SK-N-MC (cell line): ENCODE measurements at regions not wholly inside any gene's neighbourhood (a gene's known extent, or its start where the extent isn't known, plus 50 kb on each side); places are given as distances from the start of the nearest gene placed in this dataset.

Source experiments
- DNase-seq: peaks from one replicate; pipeline ENCODE4 v3.0.0-alpha.2; 2011; ENCODE audit warnings: low read depth, low spot score
- H3K27ac ChIP-seq: fragments of 200-600 bp; sonication (generic); 2 replicates; pipeline ENCODE4 v1.5.1; 2016; ENCODE audit warnings: mixed run types
- H3K36me3 ChIP-seq: fragments of 200-600 bp; sonication (generic); 2 replicates; pipeline ENCODE4 v1.6.1; 2017; ENCODE audit warnings: antibody characterized with exemption, low read length, mixed read lengths; ENCODE audit not compliant: insufficient read depth
- H3K4me3 ChIP-seq: fragments of 200-600 bp; sonication (generic); 2 replicates; pipeline ENCODE4 v1.5.1; 2016
- H3K9ac ChIP-seq: fragments of 200-600 bp; sonication (generic); 2 replicates; pipeline ENCODE4 v1.8.0; 2017; ENCODE audit warnings: mixed run types, mixed read lengths; ENCODE audit not compliant: insufficient read length
- H3K9me3 ChIP-seq: fragments of 200-600 bp; sonication (generic); 2 replicates; pipeline ENCODE4 v1.6.1; 2017; ENCODE audit warnings: low read depth, mild to moderate bottlenecking, antibody characterized with exemption, low read length, moderate library complexity, mixed read lengths
- EZH2 ChIP-seq: fragments of 200-600 bp; sonication (generic); IDR thresholded peaks from one replicate; pipeline ENCODE4 v1.6.1; 2017; ENCODE audit warnings: antibody characterized with exemption
- FOXP2 ChIP-seq: optimal IDR thresholded peaks from 2 replicates; pipeline ENCODE3; 2011; ENCODE audit warnings: mild to moderate bottlenecking, moderate library complexity; ENCODE audit not compliant: insufficient read depth; ENCODE audit errors: extremely low read length, control extremely low read depth
- POLR2AphosphoS5 ChIP-seq: IDR thresholded peaks from 2 replicates; pipeline ENCODE4 v1.6.1; 2012; ENCODE audit warnings: mild to moderate bottlenecking, low read depth, low read length, borderline replicate concordance

GRCh38 chr7:89988074-89988473, 166.2 kb upstream of the STEAP1 start:
- no peaks in the 10 kb centered on the region for H3K9me3 ChIP-seq
- no peak overlapping the region for H3K27ac ChIP-seq
- H3K36me3 ChIP-seq, result no peaks in the 10 kb centered on the region
- TF ChIP-seq POLR2AphosphoS5 (no peak), FOXP2 (no peak), EZH2 (no peak)
- H3K4me3 ChIP-seq, result no peak overlapping the region
- no peak for DNase-seq
- no peak overlapping the region for H3K9ac ChIP-seq

GRCh38 chr7:89989454-89989853, 164.8 kb upstream of the STEAP1 start:
- TF ChIP-seq FOXP2 (no peak), EZH2 (no peak)

GRCh38 chr7:89994483-89994882, 159.8 kb upstream of the STEAP1 start:
- TF ChIP-seq POLR2AphosphoS5 (no peak), EZH2 (no peak), FOXP2 (no peak)
- H3K9me3 ChIP-seq, result no peaks in the 10 kb centered on the region
- H3K27ac ChIP-seq, result no peak overlapping the region
- no peak for DNase-seq
- no peak overlapping the region for H3K9ac ChIP-seq
- H3K4me3 ChIP-seq, result no peak overlapping the region
- H3K36me3 ChIP-seq, result no peaks in the 10 kb centered on the region

More at GRCh38 chr7:89989454-89989853, 164.8 kb upstream of the STEAP1 start:
- H3K27ac ChIP-seq, result no peak overlapping the region
- H3K9me3 ChIP-seq, result no peaks in the 10 kb centered on the region
- no peak overlapping the region for H3K4me3 ChIP-seq
- no peak for DNase-seq
- no peaks in the 10 kb centered on the region for H3K36me3 ChIP-seq
- H3K9ac ChIP-seq, result no peak overlapping the region

- Histone ChIP-seq H3K27ac (no peak overlapping the region), H3K9ac (no peak overlapping the region), H3K4me3 (no peak overlapping the region), H3K9me3 (no peaks in the 10 kb centered on the region), H3K36me3 (no peaks in the 10 kb centered on the region)
- no peak for DNase-seq
- TF ChIP-seq FOXP2, result no peak
- no peak for TF ChIP-seq POLR2AphosphoS5
- no peak for TF ChIP-seq EZH2
Measured at GRCh38 chr7:89998554-89998953, 155.7 kb upstream of the STEAP1 start.

GRCh38 chr7:90005836-90006235, 148.4 kb upstream of the STEAP1 start:
- no peak for DNase-seq
- H3K9me3 ChIP-seq, result no peaks in the 10 kb centered on the region
- TF ChIP-seq EZH2 (no peak), FOXP2 (no peak), POLR2AphosphoS5 (no peak)
- no peak overlapping the region for H3K27ac ChIP-seq
- no peak overlapping the region for H3K9ac ChIP-seq
- H3K4me3 ChIP-seq, result no peak overlapping the region
- no peaks in the 10 kb centered on the region for H3K36me3 ChIP-seq

GRCh38 chr7:90007001-90007654, 147.1 kb upstream of the STEAP1 start:
- Histone ChIP-seq H3K9ac (no peak overlapping the region), H3K9me3 (no peaks in the 10 kb centered on the region), H3K4me3 (no peak overlapping the region), H3K36me3 (no peaks in the 10 kb centered on the region), H3K27ac (no peak overlapping the region)
- DNase-seq, result no peak
- TF ChIP-seq EZH2, result no peak
- TF ChIP-seq FOXP2, result no peak
- no peak for TF ChIP-seq POLR2AphosphoS5

GRCh38 chr7:90007831-90008230, 146.4 kb upstream of the STEAP1 start:
- Histone ChIP-seq H3K36me3 (no peaks in the 10 kb centered on the region), H3K9me3 (no peaks in the 10 kb centered on the region), H3K9ac (no peak overlapping the region), H3K27ac (no peak overlapping the region), H3K4me3 (no peak overlapping the region)
- no peak for DNase-seq
- TF ChIP-seq FOXP2 (no peak), EZH2 (no peak), POLR2AphosphoS5 (no peak)

GRCh38 chr7:90022213-90022612, 132.1 kb upstream of the STEAP1 start:
- TF ChIP-seq EZH2, result no peak
- no peak for TF ChIP-seq FOXP2
- TF ChIP-seq POLR2AphosphoS5, result no peak
- H3K36me3 ChIP-seq, result no peaks in the 10 kb centered on the region
- no peak overlapping the region for H3K27ac ChIP-seq
- DNase-seq, result no peak
- H3K9ac ChIP-seq, result no peak overlapping the region
- no peaks in the 10 kb centered on the region for H3K9me3 ChIP-seq
- H3K4me3 ChIP-seq, result no peak overlapping the region

- H3K4me3 ChIP-seq, result no peak overlapping the region
- no peaks in the 10 kb centered on the region for H3K36me3 ChIP-seq
- no peak overlapping the region for H3K9ac ChIP-seq
- no peak for DNase-seq
- H3K9me3 ChIP-seq, result no peaks in the 10 kb centered on the region
- TF ChIP-seq EZH2, result no peak
- no peak for TF ChIP-seq POLR2AphosphoS5
- TF ChIP-seq FOXP2, result no peak
- H3K27ac ChIP-seq, result no peak overlapping the region
Measured at GRCh38 chr7:90025771-90026170, 128.5 kb upstream of the STEAP1 start.
